Choroid plexus epithelial cell (primary cell): ENCODE measurements at regions not wholly inside any gene's neighbourhood (a gene's known extent, or its start where the extent isn't known, plus 50 kb on each side); places are given as distances from the start of the nearest gene placed in this dataset.
"Not testable (repeated sequence)": the region's sequence is repeated elsewhere in the genome, so short reads cannot be mapped to it uniquely, and the experiment has no call there.

ENCODE experiments used
- DNase-seq: peaks from one replicate; pipeline ENCODE4 v3.0.0-alpha.2; 2010; ENCODE audit warnings: low read depth
- H3K4me3 ChIP-seq: 2 replicates; pipeline ENCODE4 v1.5.1; 2011; ENCODE audit warnings: low read depth, mild to moderate bottlenecking, control low read depth, low read length, moderate library complexity
- CTCF ChIP-seq: conservative IDR thresholded peaks from 2 replicates; pipeline ENCODE4 v1.5.1; 2011; ENCODE audit warnings: low read depth, mild to moderate bottlenecking, control low read depth, inconsistent platforms, low read length, moderate library complexity

GRCh38 chr5:85397451-85397850 lies 1012.8 kb upstream of the EDIL3 start:
- no peak for DNase-seq
- no peak for TF ChIP-seq CTCF
- no peak overlapping the region for H3K4me3 ChIP-seq

- no peak for DNase-seq
- no peak for TF ChIP-seq CTCF
- H3K4me3 ChIP-seq, result no peak overlapping the region
Observed at GRCh38 chr5:85428426-85428934, 1043.8 kb upstream of the EDIL3 start.

GRCh38 chr5:85431726-85432125 lies 1047.0 kb upstream of the EDIL3 start:
- DNase-seq, H3K4me3 ChIP-seq: not testable (repeated sequence)

GRCh38 chr5:85441156-85441555 lies 1056.5 kb upstream of the EDIL3 start:
- no peak overlapping the region for H3K4me3 ChIP-seq
- no peak for TF ChIP-seq CTCF
- DNase-seq, result peak; percentile 0

GRCh38 chr5:85441853-85442252 lies 1057.2 kb upstream of the EDIL3 start:
- DNase-seq, result no peak
- no peak for TF ChIP-seq CTCF
- no peak overlapping the region for H3K4me3 ChIP-seq

- DNase-seq, result no peak
- no peak for TF ChIP-seq CTCF
- no peak overlapping the region for H3K4me3 ChIP-seq
Observed at GRCh38 chr5:85452322-85453025, 1067.8 kb upstream of the EDIL3 start.

GRCh38 chr5:85453026-85453349 lies 1068.3 kb upstream of the EDIL3 start:
- no peak for TF ChIP-seq CTCF

More at GRCh38 chr5:85453026-85453349, 1068.3 kb upstream of the EDIL3 start:
- no peak overlapping the region for H3K4me3 ChIP-seq
- DNase-seq, result no peak
